ENCODE measurements at regions not wholly inside any gene's neighbourhood (a gene's known extent, or its start where the extent isn't known, plus 50 kb on each side); places are given as distances from the start of the nearest gene placed in this dataset.
A peak's percentile ranks its signal among the peaks of the same experiment; 100 is the strongest.

DNA sequence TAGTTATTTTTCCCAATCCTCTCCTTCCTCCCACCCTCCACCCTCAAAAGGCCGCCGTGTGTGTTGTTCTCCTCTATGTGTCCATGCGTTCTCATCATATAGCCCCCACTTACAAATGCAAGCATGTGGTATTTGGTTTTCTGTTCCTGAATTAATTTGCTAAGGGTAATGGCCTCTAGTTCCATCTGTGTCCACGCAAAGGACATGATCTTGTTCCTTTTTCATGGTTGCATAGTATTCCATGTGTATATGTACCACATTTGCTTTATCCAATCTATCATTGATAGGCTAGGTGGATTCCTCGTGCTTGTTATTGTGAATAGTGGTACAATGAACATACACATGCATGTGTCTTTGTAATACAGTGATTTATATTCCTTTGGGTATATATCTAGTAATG lies 1193.7 kb downstream of the RPA4 start:
- no peak for ATAC-seq
- no peaks in the 10 kb centered on the region for H3K79me2 ChIP-seq (ENCODE audit: control insufficient read depth, insufficient read depth, low read length)
- intact Hi-C loops (cut with micrococcal nuclease), result no loop called here
- ChIA-PET CTCF (ENCODE audit: low intra/inter-chr PET ratio) (no interaction called here), POLR2A (no interaction called here)
- H3K4me2 ChIP-seq (ENCODE audit: insufficient read depth, low read length), result no peak overlapping the region
- no peak overlapping the region for H2AFZ ChIP-seq (ENCODE audit: low read depth, low read length)
- WGBS (ENCODE audit: insufficient coverage, low coverage, missing lambda C conversion rate), result 4% methylated on average over 4 of the region's 5 CpGs
- DNase-seq (ENCODE audit: extremely low read depth in 1 of 4, low spot score in 3 of 4), result no peak
- no peaks in the 10 kb centered on the region for H3K9me1 ChIP-seq (ENCODE audit: control insufficient read depth, insufficient read depth, low read length)
- no peak overlapping the region for H3K27ac ChIP-seq (ENCODE audit: extremely low read depth, low read depth, low read length)
- peak; percentile 26 for TF ChIP-seq ZNF146 (CRISPR knock-in tag; IDR thresholded peaks at IDR 0.05; ENCODE audit: unreplicated experiment)
- no peak for TF ChIP-seq NCOR1 (IDR thresholded peaks at IDR 0.05)
- no peak for FAIRE-seq
- H4K20me1 ChIP-seq (replicated peaks; ENCODE audit: control insufficient read depth, insufficient read depth, low read length), result no peaks in the 10 kb centered on the region
- in situ Hi-C loops (cut with MboI), result no loop called here
- no peaks in the 10 kb centered on the region for H3K36me3 ChIP-seq (ENCODE audit: control insufficient read depth, insufficient read depth, low read length)
- H3K4me1 ChIP-seq (replicated peaks in 1 of 2; ENCODE audit: control insufficient read depth in 2 of 2, insufficient read depth in 2 of 2, low read length in 2 of 2), result no peaks in the 10 kb centered on the region
- H3K27me3 ChIP-seq (ENCODE audit: control insufficient read depth in 2 of 2, insufficient read depth in 2 of 2, low read length in 2 of 2), result no peaks in the 10 kb centered on the region
- no TSS peak for BruUV-seq (replicated peaks)
- H3K4me3 ChIP-seq, result no peak overlapping the region
- no peaks in the 10 kb centered on the region for H3K9me3 ChIP-seq (replicated peaks; ENCODE audit: control insufficient read depth, insufficient read depth, low read depth, low read length)
- H3K9ac ChIP-seq (ENCODE audit: insufficient read depth in 1 of 2, low read depth in 2 of 2, low read length in 2 of 2), result no peak overlapping the region

DNA sequence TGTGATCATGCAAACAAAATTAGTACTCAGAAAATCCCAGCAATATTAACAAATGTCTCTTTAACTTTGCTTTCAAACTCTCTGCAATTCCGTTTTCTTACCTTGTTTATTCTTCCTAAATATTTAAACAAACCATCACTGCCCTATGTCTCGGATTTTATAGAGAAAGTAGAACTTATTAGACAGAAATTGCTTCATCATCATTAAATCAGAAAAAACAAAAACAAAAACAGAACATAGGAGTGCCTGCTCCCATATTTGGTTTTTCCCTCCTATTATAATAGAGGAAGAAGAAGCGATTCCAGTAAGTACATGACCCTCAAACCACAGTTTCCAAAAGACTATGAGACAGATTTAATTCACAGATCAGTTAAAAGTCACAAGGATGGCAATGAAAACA lies 1228.0 kb downstream of the RPA4 start:
- FAIRE-seq, result no peak
- H3K4me3 ChIP-seq, result no peak overlapping the region
- no TSS peak for BruUV-seq (replicated peaks)
- intact Hi-C loops (cut with micrococcal nuclease) (no loop called here), in situ Hi-C loops (cut with MboI) (no loop called here)
- no peaks in the 10 kb centered on the region for H3K9me1 ChIP-seq (ENCODE audit: control insufficient read depth, insufficient read depth, low read length)
- POLR2A ChIA-PET, result no interaction called here
- no peaks in the 10 kb centered on the region for H3K9me3 ChIP-seq (replicated peaks; ENCODE audit: control insufficient read depth, insufficient read depth, low read depth, low read length)
- no peaks in the 10 kb centered on the region for H4K20me1 ChIP-seq (replicated peaks; ENCODE audit: control insufficient read depth, insufficient read depth, low read length)
- H3K36me3 ChIP-seq (ENCODE audit: control insufficient read depth, insufficient read depth, low read length), result no peaks in the 10 kb centered on the region
- no peak for ATAC-seq
- CTCF ChIA-PET (ENCODE audit: low intra/inter-chr PET ratio), result no interaction called here
- no peaks in the 10 kb centered on the region for H3K4me1 ChIP-seq (replicated peaks in 1 of 2; ENCODE audit: control insufficient read depth in 2 of 2, insufficient read depth in 2 of 2, low read length in 2 of 2)
- H3K9ac ChIP-seq (ENCODE audit: insufficient read depth in 1 of 2, low read depth in 2 of 2, low read length in 2 of 2), result no peak overlapping the region
- H3K79me2 ChIP-seq (ENCODE audit: control insufficient read depth, insufficient read depth, low read length), result no peaks in the 10 kb centered on the region
- H3K27me3 ChIP-seq (ENCODE audit: control insufficient read depth in 2 of 2, insufficient read depth in 2 of 2, low read length in 2 of 2), result no peaks in the 10 kb centered on the region
- no peak for TF ChIP-seq KAT8 (IDR thresholded peaks at IDR 0.05; ENCODE audit: low read depth)
- peak; percentile 22; the same call in 1 of the 2 replicates for TF ChIP-seq ZNF316 (IDR thresholded peaks at IDR 0.05)
- H3K4me2 ChIP-seq (ENCODE audit: insufficient read depth, low read length), result no peak overlapping the region
- WGBS (ENCODE audit: insufficient coverage, low coverage, missing lambda C conversion rate), result 0% methylated on average over 2 of the region's 3 CpGs
- DNase-seq (ENCODE audit: extremely low read depth in 1 of 4, low spot score in 3 of 4), result no peak
- no peak overlapping the region for H2AFZ ChIP-seq (ENCODE audit: low read depth, low read length)
- no peak overlapping the region for H3K27ac ChIP-seq (ENCODE audit: extremely low read depth, low read depth, low read length)
